DMS114 treated with DMSO at 0.1 percent for 48 hours (cell line): ENCODE measurements at regions not wholly inside any gene's neighbourhood (a gene's known extent, or its start where the extent isn't known, plus 50 kb on each side); places are given as distances from the start of the nearest gene placed in this dataset.
"Not testable (repeated sequence)": the region's sequence is repeated elsewhere in the genome, so short reads cannot be mapped to it uniquely, and the experiment has no call there.

Source experiments
- DNase-seq: peaks from one replicate; lab custom pipeline; 2025; ENCODE audit not compliant: unreplicated experiment; lab: John Stamatoyannopoulos, UW

DNA sequence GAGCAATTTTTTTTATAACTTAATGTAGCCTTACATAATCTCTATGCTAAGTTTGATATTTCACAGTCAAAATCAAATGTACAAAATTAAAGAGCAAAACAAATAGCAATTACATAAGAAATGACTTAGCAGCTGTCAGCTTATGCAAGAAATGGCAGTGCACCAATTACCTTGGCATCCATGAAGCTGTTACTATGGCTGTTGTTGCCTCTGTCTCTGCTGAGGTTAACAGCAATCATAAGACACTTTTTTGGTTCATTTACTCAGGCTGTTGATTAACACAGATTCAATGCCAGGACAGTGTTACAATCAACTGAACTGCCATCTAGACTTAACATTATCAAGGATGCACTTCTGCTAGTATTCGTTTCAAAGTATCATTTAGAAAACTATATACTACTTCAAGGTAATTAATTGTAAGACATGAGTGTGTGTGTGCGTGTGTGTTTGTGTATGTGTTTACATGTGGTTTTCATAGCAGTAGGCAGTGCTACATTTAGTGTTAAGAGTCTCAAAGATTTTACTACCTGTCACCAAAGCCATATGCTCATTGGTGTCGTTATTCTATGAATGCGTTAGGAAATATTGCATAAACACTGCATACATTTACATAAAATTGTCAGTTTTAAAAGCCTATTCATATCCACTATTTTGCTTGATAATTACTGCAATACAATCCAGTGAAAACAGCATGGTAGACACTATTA lies 1084.2 kb upstream of the COX7C start:
- no peak for DNase-seq

DNA sequence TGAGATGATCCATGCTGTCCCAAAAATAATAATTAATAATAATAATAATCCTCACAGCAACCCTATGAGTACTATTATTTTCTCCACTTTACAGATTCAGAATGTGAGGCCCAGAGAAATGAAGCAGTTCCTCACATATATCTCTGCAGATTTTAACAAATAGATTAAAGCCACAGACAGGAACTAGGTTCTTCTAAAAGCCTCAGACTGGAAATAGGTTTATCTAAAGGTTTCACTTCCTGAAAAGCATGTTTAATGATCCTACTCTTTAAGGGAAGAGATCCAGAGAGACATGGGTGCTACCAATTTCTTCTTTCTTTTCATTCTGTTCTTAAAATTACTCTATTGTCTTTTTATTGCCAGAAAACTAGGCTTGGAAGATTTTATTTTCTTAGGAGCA lies 1079.4 kb upstream of the COX7C start:
- DNase-seq = no peak

DNA sequence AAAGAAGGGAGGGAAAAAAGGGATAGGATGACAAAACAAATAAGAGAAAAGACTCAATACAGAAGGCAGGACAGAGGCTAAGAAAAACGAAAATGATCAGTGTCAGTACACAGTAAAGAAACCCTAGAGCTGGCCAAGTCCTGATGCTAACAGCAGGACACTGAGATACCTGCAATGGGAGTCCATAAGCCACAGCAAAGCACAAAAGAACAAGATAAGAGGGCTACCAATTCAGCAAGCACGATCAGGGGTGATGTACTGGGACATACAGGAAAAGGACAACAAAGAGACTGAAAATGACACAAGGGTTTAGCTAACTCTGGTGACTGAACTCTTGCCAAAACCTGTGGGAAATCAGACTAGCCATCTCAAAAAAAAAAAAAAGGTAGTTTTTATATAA lies 1072.6 kb upstream of the COX7C start:
- DNase-seq = no peak

DNA sequence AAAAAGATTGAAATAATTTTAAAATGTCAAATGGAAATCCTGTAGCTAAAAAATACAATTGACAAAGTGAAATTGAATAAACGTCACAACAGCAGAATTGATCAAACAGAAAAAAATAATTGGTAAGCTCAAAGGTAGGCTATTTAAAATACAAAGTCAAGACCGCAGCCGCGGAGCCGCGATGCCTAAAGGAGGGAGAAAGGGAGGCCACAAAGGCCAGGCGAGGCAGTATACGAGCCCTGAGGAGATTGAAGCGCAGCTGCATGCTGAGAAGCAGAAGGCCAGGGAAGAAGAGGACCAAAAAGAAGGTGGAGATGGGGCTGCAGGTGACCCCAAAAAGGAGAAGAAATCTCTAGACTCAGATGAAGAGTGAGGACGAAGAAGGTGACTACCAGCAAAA lies 1068.5 kb upstream of the COX7C start:
- DNase-seq = no peak

DNA sequence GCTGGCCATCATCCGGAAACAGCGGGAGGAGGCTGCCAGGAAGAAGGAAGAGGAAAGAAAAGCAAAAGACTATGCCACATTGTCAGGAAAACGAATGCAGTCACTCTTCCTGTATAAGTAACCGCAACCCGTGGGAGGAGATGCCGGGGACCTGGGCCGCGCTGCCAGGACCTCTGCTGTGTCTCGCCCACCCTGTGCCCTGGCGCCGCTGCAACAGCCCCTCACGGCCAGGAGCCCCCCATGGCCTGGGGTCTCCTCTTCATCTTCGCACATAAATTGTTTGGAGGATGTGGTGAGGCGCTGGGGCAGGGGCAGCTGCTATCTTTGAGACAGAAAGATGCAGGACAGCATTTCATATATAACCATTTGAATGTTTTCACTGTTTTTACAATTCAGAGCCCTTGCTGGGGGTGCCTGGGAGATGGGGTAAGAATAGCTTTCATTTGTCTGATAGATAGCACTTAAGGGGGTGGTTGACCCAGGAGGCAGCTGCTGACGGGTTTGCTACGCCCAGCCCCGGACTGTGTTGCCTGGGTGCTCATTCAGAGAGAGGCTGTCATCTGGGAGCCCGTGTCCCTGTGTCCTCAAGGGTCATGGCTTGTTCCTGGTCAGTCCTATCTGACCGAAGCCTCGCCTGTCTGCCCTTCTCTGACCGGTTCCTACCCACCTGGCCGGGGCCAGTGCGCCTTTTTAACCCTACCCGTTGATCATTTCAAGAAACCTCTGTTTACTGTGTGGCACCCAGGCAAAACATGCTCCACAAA lies 1067.7 kb upstream of the COX7C start:
- no peak for DNase-seq

DNA sequence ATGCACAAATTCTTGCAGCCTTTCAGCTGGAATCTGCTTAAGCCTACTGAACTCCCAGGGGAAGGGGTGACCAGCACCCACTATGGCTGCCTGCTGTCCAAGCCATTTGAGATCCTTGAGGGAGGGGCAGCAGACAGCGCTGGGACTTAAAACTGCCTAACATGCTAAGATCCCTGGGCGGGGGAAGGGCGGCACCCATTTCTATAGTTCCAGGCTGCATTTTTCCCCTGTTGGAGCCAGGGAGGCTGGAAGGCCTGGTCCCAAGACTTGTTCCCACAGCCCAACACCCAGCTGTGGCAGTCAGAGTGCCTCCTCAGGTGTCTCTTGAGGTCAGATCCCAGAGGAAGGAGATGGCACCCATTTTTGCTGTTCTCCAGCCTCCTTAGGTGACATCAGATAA lies 1061.3 kb upstream of the COX7C start:
- no peak for DNase-seq

DNA sequence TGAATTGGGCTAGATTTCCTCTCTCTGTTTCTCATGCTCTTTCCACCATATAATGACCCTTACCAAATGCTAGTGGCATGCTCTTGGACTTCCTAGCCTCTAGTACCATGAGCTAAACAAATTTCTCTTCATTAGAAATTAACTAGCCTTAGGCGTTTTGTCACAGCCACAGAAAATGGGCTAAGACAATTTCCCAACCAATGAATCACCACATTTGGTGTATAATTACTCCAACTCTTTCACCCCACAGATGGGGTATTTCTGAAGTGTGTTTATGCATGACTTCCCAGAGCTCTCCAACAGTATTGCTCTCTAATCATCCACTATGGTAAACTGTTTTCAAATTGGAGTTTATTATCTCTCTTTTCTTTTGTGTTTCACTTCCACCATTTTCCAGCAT lies 1041.1 kb upstream of the COX7C start:
- no peak for DNase-seq

DNA sequence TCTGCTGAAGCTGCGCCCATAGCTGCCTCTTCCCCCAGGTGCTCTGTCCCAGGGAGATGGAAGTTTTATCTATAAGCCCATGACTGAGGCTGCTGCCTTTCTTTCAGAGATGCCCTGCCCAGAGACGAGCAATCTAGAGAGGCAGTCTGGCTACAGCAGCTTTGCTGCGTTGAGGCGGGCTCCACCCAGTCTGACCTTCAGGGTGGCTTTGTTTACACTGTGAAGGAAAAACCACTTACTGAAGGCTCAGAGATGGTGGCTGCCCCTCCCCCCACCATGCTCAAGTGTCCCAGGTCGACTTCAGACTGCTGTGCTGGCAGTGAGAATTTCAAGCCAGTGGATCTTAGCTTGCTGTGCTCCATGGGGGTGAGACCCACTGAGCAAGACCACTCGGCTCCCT lies 1029.9 kb upstream of the COX7C start:
- DNase-seq = not testable (repeated sequence)

DNA sequence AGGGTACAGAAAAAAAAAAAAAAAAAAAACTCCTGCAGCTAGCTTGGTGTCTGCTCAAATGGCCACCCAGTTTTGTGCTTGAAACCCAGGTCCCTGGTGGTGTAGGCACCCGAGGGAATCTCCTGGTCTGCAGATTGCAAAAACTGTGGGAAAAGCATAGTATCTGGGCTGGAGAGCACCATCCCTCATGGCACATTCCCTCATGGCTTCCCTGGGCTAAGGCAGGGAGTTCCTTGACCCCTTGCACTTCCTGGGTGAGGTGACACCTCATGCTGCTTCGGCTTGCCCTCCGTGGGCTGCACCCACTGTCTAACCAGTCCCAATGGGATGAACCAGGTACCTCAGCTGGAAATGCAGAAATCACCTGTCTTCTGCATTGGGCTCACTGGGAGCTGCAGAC lies 1029.5 kb upstream of the COX7C start:
- not testable (repeated sequence) for DNase-seq

DNA sequence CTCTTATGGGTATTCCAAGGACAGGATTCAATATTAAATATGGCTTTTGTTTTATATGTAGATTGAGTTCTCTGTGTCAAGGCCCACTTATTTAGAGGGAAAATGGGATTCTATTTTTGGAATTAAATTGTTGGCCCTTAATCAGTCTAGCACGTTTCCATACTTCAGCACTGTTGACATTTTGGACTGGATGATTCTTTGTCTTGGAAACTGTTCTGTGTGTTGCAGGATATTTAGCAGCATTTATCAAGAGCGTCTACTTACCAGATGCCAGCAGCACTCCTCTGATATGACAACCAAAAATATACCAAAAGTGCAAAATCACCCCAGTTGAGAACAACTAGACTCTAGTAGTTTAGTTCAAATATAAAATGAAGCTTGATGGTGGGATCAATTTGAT lies 1027.0 kb upstream of the COX7C start:
- no peak for DNase-seq

DNA sequence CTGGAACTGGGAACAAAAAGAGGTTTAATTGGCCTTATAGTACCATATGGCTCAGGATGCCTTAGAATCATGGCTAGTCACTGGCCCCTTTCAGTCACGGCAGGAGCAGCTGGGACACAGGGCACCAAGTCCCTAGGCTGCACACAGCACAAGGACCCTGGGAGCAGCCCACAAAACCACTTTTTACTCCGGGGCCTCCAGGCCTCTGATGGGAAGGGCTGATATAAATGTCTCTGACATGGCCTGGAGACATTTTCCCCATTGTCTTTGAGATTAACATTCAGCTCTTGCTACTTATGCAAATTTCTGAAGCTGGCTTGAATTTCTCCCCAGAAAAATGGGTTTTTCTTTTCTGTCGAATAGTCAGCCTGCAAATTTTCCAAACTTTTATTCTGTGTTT lies 1026.4 kb upstream of the COX7C start:
- no peak for DNase-seq

DNA sequence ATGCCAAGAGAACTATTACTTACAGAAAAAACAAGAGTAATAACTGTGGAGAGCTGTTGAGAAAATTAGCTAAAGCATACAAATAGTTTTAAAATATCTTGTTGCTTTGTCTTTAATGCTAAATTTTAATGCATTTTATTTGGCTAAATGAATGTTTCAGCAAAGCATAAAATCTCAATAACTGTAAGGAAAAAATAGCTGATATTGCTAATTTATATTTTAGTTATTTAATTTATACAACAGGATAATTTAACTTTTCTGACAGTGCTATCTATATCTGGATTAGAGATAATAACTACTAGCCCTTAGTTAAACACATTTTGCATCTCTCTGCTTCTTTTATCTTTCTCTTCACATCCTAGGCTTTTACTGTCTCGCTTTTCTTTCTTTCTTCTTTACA lies 1014.9 kb upstream of the COX7C start:
- no peak for DNase-seq

DNA sequence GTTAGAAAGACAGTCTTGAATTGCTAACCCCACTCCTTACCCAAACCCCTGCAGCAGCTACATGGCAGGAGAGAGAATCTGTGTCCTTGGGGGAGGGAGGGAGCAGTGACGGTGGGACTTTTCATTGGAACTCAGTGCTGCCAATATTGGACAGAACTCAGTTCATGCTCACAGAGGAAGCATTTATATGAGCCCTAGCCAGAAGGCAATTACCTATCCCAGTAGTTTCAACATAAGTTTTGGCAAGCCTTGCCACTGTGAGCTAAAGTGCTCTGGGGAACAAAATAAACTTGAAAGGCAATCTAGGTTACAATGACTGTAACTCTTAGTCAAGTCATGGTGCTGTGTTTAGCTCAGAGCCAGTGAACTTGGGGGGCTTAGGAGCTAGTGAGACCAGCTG lies 1013.4 kb upstream of the COX7C start:
- DNase-seq = no peak

DNA sequence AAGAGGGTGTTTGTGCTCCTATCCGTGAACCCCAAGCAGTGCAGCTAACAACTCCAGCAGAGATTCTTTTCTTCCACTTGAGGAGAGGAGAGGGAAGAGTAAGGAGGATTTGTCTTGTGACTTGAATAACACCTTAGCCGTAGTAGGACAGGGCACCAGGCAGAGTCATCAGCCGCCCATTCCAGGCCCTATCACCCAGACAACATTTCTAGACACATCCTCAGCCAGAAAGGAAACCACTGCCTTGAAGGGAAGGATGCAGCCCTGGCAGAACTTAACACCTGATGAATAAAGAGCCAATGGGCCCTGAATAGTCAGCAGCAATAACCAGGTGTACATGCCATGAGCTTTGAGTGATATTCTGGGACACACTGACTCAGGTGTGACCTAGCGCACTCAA lies 1013.0 kb upstream of the COX7C start:
- DNase-seq = no peak

DNA sequence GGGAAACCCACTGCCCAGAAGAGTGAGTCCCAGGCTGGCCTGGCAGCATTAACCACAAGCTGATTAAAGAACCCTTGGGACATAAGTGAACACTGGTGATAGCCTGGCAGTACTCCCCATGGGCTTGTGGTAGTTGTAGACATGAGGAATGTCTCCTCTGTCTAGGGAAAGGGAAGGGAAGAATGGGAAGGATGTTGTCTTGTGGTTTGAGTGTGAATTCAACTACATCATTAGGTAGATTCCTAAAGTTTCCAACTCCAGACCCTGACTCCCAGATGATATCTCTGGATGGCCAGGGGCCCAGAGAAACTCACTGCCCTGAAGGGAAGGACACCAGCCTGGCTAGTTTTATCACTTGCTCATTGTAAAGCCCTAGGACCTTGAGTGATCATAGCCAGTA lies 1012.4 kb upstream of the COX7C start:
- no peak for DNase-seq

DNA sequence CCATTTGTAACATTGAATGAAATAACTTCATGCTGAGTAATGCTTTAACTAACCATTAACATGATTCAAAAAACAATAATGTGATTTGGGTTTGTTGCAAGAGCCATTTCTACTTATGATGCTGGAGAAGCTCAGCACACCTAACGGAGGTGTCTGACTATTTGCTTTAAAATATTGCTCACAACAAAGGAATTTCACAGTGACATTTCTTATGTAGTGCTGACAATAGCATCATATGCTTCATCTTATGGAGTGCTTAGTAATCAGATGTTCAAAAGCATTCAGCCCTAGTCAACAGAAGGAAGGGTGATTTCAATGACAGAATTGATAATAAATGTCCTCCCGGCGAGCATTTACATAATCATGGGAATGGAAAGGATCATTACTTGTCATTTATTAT lies 1003.3 kb upstream of the COX7C start:
- DNase-seq = no peak

DNA sequence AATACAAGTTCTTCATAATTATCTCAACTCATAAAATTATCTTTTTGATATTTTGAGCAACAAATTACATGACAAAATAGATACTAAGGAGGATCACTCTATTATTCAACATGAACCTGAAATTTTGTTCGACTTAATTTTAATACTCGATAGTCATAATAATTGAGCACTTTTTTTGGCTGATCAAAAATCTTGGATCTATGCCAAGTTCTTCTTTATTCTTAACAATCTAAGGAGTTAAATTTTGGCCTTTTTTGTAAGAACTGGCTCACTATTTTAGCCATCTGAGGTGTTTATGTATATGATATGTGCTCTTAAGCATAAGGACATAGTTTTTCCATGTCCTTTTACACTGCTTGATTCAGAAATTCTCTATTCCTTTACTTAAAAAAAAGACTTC lies 996.1 kb upstream of the COX7C start:
- DNase-seq = no peak

DNA sequence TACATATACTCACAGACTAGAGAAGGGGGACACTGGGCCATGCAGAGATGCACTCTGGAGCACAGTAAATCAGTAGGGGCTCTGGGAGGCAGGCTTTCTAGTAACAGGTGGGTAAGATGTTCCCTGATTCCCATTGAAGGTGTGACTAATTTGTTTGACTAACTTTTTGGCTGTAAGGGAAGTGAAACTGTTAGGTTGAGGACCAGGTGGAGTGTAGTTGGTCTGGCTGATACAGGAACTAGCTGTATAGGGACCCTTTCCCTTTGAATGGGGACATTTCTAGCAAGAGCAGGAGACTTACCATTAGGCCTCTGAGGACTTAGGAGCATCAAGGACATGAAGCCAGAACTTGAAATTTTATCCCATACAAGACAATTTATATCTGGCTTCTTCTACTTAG lies 989.6 kb upstream of the COX7C start:
- no peak for DNase-seq

DNA sequence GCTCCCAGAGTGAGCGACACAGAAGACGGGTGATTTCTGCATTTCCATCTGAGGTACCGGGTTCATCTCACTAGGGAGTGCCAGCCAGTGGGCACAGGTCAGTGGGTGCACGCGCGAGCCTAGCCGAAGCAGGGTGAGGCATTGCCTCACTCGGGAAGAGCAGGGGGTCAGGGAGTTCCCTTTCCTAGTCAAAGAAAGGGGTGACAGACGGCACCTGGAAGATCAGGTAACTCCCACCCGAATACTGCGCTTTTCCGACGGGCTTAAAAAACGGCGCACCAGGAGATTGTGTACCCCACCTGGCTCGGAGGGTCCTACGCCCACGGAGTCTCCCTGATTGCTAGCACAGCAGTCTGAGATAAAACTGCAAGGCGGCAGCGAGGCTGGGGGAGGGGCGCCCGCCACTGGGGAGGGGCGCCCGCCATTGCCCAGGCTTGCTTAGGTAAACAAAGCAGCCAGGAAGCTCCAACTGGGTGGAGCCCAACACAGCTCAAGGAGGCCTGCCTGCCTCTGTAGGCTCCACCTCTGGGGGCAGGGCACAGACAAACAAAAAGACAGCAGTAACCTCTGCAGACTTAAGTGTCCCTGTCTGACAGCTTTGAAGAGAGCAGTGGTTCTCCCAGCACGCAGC lies 979.1 kb upstream of the COX7C start:
- not testable (repeated sequence) for DNase-seq

DNA sequence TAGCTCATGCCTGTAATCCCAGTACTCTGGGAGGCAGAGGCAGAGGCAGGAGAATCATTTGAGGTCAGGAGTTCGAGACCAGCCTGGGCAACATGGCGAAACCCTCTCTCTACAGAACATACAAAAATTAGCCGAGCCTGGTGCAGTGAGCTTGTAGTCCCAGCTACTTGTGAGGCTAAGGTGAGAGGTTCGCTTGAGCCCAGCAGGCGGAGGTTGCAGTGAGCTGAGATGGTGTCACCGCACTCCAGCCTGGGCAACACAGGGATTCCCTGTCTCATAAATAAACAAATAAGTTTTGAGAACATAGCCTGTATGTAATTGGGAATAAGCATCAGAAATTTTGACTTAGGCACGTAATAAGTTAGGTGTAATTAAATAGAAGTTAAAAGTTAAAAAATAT lies 971.7 kb upstream of the COX7C start:
- DNase-seq = no peak

DNA sequence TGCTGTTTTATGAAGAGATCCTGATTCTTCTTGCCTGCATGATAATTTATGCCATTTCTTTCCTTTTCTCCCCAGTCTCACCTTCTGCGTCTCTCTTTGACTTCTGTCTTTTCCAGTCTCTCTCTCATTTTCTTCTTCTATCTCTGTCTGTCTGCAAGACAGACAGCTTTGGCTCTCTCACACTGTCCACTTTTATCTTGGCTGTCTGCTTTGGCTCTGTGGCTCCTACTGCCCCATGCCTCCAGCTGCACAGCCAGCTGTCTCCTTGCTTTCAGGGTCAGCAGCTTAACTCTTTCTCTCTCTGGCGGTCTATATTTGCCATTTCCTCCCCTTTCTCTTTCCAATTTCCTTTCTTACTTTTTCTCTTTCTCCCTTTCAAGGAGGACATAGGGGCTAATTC lies 971.1 kb upstream of the COX7C start:
- no peak for DNase-seq

DNA sequence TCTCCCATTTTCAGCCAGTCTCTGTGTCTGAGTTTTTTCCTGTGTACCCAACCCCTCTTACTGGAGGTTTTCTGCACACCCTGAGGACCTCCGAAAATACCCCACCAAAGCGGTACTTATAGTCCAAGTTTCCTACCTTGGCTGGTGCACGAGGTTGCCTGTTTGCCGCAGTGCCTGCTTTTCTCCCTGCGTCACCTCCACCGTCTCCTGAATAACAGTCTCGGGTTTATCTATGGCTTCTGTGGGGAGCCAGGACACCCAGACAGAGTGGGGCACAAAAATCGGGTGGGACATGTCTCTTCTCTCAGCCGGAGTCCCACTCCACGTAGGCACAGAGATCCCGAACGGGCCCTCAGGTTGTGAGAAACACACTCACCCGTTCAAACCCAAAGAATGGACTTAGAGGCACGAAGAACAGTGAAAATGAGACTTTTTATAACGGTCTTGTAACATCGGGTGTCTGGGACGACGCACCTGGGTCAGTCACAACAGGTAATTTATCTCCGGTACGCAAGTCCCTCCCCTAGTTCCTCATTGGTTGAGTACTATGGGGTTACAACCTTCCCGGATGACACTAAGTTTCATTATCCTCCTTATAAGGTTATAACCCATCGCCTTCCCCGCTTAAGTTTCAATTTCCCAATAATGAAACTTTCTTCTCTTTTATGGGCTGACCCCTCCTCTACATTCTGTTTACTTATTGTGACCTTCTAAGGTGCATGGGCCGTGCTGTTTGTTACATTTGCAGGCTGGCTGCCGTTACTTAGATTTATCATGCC lies 970.2 kb upstream of the COX7C start:
- DNase-seq = no peak
